Stimulated activated CD8-positive, alpha-beta memory T cell treated with anti-CD3 and anti-CD28 coated beads, Interleukin-7, amount 100 ng/mL, for 48 hours (primary cell): ENCODE measurements at regions not wholly inside any gene's neighbourhood (a gene's known extent, or its start where the extent isn't known, plus 50 kb on each side); places are given as distances from the start of the nearest gene placed in this dataset.
"Not testable (repeated sequence)": the region's sequence is repeated elsewhere in the genome, so short reads cannot be mapped to it uniquely, and the experiment has no call there.

Source experiments
- DNase-seq, 2 donors: peaks; one replicate each; pipeline ENCODE4 v3.0.0-alpha.2; 2020; ENCODE audit warnings: low read depth in 1 of 2; ENCODE audit errors: extremely low read depth in 1 of 2

GRCh38 chr14:27686137-27686536 lies 1080.5 kb upstream of the FOXG1 start:
- no peak for DNase-seq

DNA sequence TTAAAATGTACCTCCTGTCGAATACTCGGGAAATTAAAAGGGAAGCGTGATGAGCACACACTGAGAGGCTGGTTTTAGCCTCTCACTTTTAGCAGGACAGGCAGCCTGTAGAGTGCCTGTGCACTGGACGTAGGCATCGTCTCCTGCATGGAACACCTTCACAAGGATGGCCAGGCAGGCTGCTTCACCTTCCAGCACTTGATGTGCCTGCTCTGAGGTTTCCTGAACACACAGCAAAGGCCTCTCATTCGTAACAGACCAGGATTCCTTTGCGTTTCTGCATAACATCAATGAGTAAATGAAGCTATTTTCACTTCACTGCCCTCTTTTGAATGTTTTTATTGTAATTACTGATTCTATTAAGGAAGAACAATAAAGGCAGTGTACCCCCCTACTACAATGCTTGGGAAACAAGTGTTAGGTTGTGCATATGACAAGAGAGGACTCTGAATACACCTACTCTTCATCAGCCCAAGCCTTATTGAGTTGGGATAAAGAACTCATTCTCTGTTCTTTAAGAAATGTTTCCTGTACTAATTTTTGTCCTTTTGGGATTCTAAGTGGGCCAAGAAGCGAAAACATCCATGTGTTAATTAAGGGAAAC lies 1077.6 kb upstream of the FOXG1 start:
- no peak for DNase-seq

- no peak for DNase-seq
These were observed 1054.2 kb upstream of the FOXG1 start for GRCh38 chr14:27712364-27712763.

- DNase-seq = no peak
These were observed 1051.0 kb upstream of the FOXG1 start for GRCh38 chr14:27715561-27715960.

GRCh38 chr14:27721760-27722159 lies 1044.8 kb upstream of the FOXG1 start:
- no peak for DNase-seq

DNA sequence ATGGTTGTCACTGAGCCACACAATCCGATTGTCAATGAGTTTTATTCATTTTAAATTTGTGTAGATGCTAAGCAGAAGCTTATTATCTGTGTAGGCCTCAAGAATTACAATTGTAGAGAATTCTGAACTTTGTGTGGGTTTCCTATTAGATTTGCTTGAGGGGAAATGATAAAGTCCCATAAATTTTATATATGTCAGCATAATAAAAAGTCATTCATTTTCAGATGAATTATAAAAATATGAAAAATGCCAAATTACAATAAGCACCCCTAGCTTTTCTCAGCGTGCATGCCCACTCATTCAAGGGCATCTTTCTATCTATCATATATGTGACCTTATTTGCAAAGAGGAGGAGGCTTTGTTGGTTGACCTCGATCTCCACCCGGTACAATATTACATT lies 1041.1 kb upstream of the FOXG1 start:
- DNase-seq = no peak

- no peak for DNase-seq
These were observed 1039.3 kb upstream of the FOXG1 start for GRCh38 chr14:27727251-27727770.

- no peak for DNase-seq
These were observed 1036.4 kb upstream of the FOXG1 start for GRCh38 chr14:27730204-27730603.

GRCh38 chr14:27739657-27740156 lies 1026.9 kb upstream of the FOXG1 start:
- no peak for DNase-seq

GRCh38 chr14:27750114-27750513 lies 1016.5 kb upstream of the FOXG1 start:
- DNase-seq = no peak

- DNase-seq = not testable (repeated sequence)
These were observed 1008.9 kb upstream of the FOXG1 start for GRCh38 chr14:27757642-27758041.

DNA sequence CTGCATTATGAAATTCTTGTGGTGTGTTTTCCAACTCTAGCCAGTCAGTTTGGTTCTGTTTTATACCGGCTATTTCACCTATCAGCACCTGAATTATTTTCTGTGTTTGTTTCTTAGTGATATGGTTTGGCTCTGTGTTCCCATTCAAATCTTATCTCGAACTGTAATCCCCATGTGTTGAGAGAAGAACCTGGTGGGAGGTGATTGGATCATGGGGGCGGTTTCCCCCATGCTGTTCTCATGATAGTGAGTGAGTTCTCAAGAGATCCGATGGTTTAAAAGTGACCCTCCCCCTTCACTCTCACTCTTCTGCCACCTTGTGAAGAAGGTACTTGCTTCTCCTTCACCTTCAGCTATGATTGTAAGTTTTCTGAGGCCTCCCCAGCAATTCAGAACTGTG lies 1006.2 kb upstream of the FOXG1 start:
- DNase-seq = not testable (repeated sequence)

DNA sequence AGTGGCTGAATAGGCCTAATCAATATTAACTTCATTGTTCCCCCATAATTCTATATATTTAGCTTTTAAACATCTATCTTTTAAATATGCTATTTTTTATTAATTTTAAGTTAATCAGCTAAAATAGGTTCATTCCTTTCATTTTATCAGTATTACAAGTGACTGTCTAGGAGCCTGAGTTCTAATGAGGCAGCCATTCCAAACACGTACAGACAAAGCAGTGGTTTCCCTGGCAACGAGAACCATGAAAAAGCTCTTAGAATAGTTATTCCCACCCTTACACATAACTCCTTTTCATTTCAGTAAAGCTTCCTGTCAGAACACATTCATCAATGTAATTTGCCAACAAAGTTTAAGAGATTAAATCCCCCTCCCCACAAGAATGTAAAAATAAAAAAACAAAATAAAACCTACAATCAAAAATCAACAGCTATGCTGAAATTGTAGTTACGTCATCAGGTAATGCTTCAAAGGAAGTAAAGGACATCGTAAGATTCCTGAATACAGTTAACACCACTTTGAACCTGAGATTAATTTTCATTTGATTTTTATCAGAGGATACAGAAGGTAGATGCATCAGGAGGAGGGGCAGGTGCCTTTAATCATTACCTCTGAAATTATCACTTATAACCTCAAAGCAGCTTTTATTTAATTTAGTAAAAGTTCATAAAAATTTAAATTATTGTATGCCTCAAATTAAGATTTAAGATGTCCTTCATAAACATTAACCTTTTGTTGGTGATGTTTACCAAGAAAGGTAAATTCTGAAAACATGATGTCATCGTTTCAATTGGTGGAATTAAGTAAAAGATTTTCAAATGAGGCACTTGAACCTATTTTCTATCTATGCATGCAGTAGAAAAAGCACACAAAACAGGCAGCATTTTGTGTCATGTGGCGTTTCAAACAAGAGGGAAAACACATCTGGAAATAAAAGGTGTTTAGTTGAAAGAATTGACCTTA lies 967.2 kb upstream of the FOXG1 start:
- not testable (repeated sequence) for DNase-seq

DNA sequence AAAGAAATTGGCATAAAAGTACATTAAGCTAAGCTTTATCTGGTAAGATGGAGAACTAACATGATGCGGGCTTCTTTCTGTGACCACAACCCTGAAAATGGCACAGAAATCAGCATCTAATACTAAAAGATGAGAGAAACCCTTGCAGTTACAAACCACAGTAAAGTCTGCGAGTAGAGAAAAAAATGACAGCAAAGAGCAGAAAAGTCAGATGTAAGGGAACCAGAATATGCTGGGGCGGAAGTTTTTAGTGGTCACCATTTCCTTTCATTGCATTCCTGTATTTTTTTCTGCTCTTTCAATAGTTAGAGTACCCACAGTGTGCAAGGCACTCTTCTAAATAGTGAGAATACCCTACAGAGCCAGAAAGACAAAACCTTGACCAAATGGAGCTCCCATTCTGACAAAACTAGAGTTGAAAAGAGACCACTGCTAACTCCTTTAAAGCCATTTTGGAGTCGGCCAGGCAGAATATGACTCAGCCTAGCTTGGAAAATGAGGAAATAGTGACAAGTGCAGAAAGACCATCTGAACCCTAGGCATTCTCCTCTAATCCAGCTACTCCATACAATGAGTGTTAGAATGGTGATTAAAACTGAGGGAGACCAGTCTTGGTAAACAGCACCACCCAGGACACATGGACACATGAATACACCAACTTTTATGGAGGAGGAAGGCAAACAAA lies 948.7 kb upstream of the FOXG1 start:
- not testable (repeated sequence) for DNase-seq

- not testable (repeated sequence) for DNase-seq
These were observed 940.4 kb upstream of the FOXG1 start for GRCh38 chr14:27826149-27826548.

GRCh38 chr14:27831978-27832377 lies 934.6 kb upstream of the FOXG1 start:
- not testable (repeated sequence) for DNase-seq

DNA sequence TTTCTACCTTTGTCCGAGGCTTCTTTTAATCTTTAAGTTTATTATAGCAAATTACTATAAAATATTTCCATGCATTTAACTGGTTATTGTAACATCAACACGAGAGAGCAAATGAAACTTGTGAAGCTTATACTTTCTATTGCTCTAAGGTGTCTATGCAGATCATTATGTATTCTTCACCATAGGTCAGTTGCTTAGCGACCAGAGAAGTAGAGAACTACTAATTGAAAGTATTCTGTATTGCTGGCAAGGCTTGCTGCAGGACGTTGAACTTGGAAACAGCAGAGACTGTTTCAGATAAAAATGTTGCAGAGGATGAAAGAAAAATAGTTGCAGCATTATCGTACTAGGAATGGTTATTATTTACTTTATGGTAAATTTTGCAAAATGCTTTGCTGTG lies 933.6 kb upstream of the FOXG1 start:
- DNase-seq = not testable (repeated sequence)

DNA sequence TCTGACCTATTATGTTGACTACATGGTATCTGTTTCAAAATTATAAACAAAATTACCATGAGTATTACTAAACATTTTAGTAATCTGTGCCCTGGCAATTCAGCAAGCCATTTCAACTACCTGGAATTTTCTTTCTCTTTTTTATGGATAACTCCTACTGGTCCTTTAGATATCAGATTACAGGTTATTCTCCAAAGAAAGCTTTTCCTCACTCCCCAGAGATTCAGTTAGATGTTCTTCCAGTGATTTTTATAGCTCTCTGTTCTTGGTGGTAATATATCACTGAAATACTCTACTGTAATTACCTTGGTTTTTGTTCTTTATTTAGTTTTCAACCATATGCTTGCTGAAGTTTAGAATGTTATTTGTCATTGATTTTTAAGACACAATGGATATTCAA lies 930.2 kb upstream of the FOXG1 start:
- no peak for DNase-seq

DNA sequence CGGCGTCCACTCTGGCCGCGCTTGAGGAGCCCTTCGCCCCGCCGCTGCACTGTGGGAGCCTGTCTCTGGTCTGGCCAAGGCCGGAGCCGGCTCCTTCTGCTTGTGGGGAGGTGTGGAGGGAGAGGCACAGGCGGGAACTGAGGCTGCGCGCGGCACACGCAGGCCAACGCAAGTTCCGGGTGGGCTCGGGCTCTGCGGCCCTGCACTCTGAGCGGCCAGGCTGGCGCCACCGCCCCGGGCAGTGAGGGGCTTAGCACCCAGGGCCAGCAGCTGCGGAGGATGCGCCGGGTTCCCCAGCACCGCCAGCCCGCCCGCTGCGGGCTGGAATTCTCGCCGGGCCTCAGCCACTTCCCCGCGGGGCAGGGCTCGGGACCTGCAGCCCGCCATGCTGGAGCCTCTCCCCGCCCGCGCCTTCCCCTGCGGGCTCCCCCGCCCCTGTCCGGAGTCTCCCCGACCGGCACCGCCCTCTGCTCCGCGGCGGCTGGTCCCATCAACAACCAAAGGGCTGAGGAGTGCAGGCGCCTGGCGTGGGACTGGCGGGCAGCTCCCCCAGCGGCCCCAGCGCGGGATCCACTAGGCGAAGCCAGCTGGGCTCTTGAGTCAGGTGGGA lies 921.2 kb upstream of the FOXG1 start:
- no peak for DNase-seq

- DNase-seq = no peak
These were observed 920.7 kb upstream of the FOXG1 start for GRCh38 chr14:27845902-27846301.

GRCh38 chr14:27847480-27847879 lies 919.1 kb upstream of the FOXG1 start:
- not testable (repeated sequence) for DNase-seq
